Calu3 (cell line): ENCODE measurements at regions not wholly inside any gene's neighbourhood (a gene's known extent, or its start where the extent isn't known, plus 50 kb on each side); places are given as distances from the start of the nearest gene placed in this dataset.

Experiments
- BruUV-seq: library from RNA; stranded (reverse); fragments of 400-500 nt; replicated peaks from 2 replicates; lab custom pipeline; 2021; lab: Mats Ljungman, UMichigan
- CTCF ChIA-PET: fragments of 300-600 bp; sonication (Branson Sonifier 250); formaldehyde crosslinking; loops from one replicate; lab custom pipeline; 2022; ENCODE audit warnings: antibody characterized with exemption; lab: Charles Lee
- DNase-seq: peaks from one replicate; pipeline ENCODE4 v3.0.0; 2022
- H3K27ac Mint-ChIP-seq: one replicate; pipeline ENCODE4 v1.8.0; 2022; ENCODE audit warnings: mixed read lengths; ENCODE audit not compliant: unreplicated experiment
- H3K27me3 Mint-ChIP-seq: one replicate; pipeline ENCODE4 v1.8.0; 2022; ENCODE audit warnings: mixed read lengths; ENCODE audit not compliant: unreplicated experiment
- H3K36me3 Mint-ChIP-seq: one replicate; pipeline ENCODE4 v1.8.0; 2022; ENCODE audit warnings: mild to moderate bottlenecking, moderate library complexity, mixed read lengths; ENCODE audit not compliant: insufficient read depth, unreplicated experiment
- H3K4me1 Mint-ChIP-seq: one replicate; pipeline ENCODE4 v1.8.0; 2022; ENCODE audit warnings: mild to moderate bottlenecking, low read depth, mixed read lengths; ENCODE audit not compliant: unreplicated experiment
- H3K4me3 Mint-ChIP-seq: one replicate; pipeline ENCODE4 v1.8.0; 2022; ENCODE audit warnings: mild to moderate bottlenecking, low read depth, moderate library complexity, mixed read lengths; ENCODE audit not compliant: unreplicated experiment
- H3K9me3 Mint-ChIP-seq: one replicate; pipeline ENCODE4 v1.8.0; 2022; ENCODE audit warnings: low read depth, mixed read lengths; ENCODE audit not compliant: unreplicated experiment
- CTCF ChIP-seq: fragments of 200-600 bp; IDR thresholded peaks from one replicate; pipeline ENCODE4 v1.8.0; 2022; ENCODE audit warnings: antibody characterized with exemption; ENCODE audit not compliant: unreplicated experiment
- intact Hi-C: fragments of 100-400 bp; cut with micrococcal nuclease; formaldehyde crosslinking; loops from one replicate; pipeline ENCODE4 v1.10.0; 2022; ENCODE audit not compliant: unreplicated experiment

- CTCF ChIA-PET, result no interaction called here
These were observed 889.1 kb upstream of the ZEB2 start for GRCh38 chr2:145408980-145409379.

DNA sequence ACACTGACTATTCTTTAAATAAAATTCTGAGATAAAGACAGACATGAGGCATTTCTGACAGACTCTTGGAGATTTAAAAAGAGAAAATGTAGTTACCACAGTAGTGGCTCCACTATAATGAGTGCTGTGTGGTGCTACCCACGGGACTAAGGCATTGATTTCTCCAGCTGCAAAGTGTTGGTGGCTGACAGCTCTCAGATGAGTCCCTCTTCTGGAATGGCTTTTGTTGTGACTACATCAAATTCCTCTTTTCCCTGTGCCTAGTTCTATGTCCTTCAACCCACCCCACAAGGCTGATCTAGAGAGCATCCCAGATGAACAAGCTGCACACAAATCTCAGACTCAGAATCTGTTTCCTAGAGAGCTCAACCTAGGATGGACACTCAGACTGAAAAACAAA, 884.8 kb upstream of the ZEB2 start:
- intact Hi-C loops, result no loop called here
- H3K4me1 Mint-ChIP-seq, result no peaks in the 10 kb centered on the region
- no peak for DNase-seq
- H3K27me3 Mint-ChIP-seq, result no peaks in the 10 kb centered on the region
- no peak for TF ChIP-seq CTCF
- no peak overlapping the region for H3K27ac Mint-ChIP-seq
- no peaks in the 10 kb centered on the region for H3K9me3 Mint-ChIP-seq
- no TSS peak for BruUV-seq
- CTCF ChIA-PET, result no interaction called here
- H3K4me3 Mint-ChIP-seq, result no peak overlapping the region
- no peaks in the 10 kb centered on the region for H3K36me3 Mint-ChIP-seq

More at GRCh38 chr2:145408980-145409379, 889.1 kb upstream of the ZEB2 start:
- H3K27ac Mint-ChIP-seq, result no peak overlapping the region
- H3K27me3 Mint-ChIP-seq, result no peaks in the 10 kb centered on the region
- intact Hi-C loops, result no loop called here
- H3K9me3 Mint-ChIP-seq, result peaks cover 2% of the 10 kb centered on the region
- H3K36me3 Mint-ChIP-seq, result no peaks in the 10 kb centered on the region
- H3K4me1 Mint-ChIP-seq, result no peaks in the 10 kb centered on the region
- no peak for DNase-seq
- no peak overlapping the region for H3K4me3 Mint-ChIP-seq
- no peak for TF ChIP-seq CTCF
- BruUV-seq, result no TSS peak

DNA sequence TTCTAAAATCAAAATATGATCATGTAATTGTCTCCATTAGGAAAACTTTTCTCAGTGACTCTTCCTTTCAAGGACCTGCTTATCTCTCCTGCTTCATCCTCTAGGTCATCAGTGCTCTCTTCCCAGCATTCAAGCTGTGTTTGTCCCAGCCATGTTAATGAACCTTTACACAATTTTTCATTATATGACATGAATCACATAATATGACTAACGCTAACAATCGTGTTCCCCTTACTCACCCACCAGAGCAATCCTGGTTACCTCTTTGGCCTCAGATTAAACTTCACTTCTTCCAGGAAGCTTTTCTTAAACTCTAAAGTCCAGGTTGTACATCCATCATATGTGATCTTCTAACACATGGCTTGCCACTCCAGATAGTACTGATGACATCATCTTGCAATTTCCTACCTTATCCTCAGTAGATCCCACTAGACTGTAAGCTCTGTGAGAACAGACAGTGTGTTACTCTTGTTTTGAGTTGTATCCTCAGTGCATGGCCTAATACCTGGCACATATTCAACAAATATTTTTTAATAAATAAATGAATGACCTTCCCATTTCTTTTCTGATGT, 882.9 kb upstream of the ZEB2 start:
- no TSS peak for BruUV-seq
- DNase-seq, result no peak
- no peaks in the 10 kb centered on the region for H3K36me3 Mint-ChIP-seq

DNA sequence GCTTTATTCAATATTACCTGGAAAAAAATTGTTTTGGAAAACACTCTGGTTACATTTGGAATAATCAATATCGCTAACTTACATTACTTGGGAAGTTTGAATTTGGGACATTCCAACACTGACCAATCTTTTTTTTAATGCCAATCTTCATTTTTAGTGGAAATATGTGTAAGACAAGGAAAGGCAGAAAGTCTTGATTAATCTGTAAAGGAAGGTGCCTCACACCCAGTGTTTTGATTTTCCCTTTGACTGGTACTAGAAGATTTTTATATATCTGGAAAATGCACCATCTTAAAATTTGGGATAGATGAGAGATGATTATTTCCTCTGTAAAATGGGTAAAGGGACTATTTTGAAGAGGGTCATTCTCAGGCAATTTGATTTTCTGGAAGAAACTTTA, 879.2 kb upstream of the ZEB2 start:
- Mint-ChIP-seq H3K27ac (no peak overlapping the region), H3K9me3 (no peaks in the 10 kb centered on the region), H3K4me3 (no peak overlapping the region), H3K27me3 (no peaks in the 10 kb centered on the region), H3K36me3 (no peaks in the 10 kb centered on the region), H3K4me1 (no peaks in the 10 kb centered on the region)
- BruUV-seq, result no TSS peak
- no peak for DNase-seq
- intact Hi-C loops, result no loop called here
- CTCF ChIA-PET, result no interaction called here
- TF ChIP-seq CTCF, result no peak

More for the DNA sequence above, 882.9 kb upstream of the ZEB2 start:
- no peak overlapping the region for H3K4me3 Mint-ChIP-seq
- no peaks in the 10 kb centered on the region for H3K9me3 Mint-ChIP-seq
- no peak for TF ChIP-seq CTCF
- no peaks in the 10 kb centered on the region for H3K27me3 Mint-ChIP-seq
- CTCF ChIA-PET, result no interaction called here
- H3K27ac Mint-ChIP-seq, result no peak overlapping the region
- no peaks in the 10 kb centered on the region for H3K4me1 Mint-ChIP-seq
- intact Hi-C loops, result no loop called here
